Anterior cingulate cortex (tissue), 58 donors: ENCODE measurements at regions not wholly inside any gene's neighbourhood (a gene's known extent, or its start where the extent isn't known, plus 50 kb on each side); places are given as distances from the start of the nearest gene placed in this dataset.
A peak's percentile ranks its signal among the peaks of the same experiment; 100 is the strongest.

ENCODE experiments used
- DNase-seq, 58 donors: peaks; one replicate each; lab custom pipeline; 2025; lab: John Stamatoyannopoulos, UW

DNA sequence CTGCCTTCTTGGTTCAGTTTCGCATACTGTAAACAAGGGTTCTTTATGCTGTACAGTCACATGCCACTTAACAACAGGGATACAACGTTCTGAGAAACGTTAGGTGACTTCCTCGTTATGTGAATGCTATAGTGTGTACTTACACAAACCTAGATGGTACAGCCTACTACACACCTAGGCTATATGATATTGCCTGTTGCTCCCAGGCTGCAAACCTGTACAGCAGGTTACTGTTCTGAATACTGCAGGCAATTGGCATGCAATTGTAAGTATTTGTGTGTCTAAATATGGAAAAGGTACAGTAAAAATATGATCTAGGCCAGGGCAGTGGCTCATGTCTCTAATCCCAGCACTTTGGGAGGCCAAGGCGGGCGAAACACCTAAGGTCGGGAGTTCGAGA lies 85.7 kb upstream of the PRDM11 start:
- no peak for DNase-seq

DNA sequence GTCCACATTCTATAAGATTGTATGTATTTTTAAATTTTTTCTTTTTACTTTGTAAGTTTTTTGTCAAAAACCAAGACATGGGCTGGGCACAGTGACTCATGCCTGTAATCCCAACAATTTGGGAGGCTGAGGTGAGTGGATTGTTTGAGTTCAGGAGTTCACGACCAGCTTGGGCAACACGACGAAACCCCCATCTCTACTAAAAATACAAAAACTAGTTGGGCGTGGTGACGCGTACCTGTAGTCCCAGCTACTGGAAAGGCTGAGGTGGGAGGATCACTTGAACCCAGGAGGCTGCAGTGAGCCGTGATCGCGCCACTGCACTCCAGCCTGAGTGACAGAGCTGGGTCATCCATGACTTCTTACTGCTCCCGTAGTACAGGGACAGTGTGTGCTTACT lies 84.8 kb upstream of the PRDM11 start:
- no peak for DNase-seq

DNA sequence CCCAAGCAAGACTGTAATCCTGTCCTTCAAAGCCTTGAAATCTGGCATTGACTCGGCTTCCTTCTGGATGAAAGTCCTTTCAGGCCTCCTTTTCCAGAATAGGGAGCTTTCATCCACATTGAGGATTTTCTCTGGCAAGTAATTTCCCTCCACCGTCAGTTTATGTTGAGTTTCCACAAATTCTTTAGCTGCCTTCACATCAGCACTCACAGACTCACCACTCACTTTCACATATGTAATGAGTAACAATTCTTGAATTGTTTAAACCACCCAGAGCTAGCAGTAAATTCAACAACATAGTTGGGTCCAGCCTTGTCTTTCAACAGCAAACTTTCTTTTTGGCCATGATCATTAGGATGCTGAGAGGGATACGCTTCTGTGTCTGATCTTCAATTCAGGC lies 84.3 kb upstream of the PRDM11 start:
- no peak for DNase-seq

DNA sequence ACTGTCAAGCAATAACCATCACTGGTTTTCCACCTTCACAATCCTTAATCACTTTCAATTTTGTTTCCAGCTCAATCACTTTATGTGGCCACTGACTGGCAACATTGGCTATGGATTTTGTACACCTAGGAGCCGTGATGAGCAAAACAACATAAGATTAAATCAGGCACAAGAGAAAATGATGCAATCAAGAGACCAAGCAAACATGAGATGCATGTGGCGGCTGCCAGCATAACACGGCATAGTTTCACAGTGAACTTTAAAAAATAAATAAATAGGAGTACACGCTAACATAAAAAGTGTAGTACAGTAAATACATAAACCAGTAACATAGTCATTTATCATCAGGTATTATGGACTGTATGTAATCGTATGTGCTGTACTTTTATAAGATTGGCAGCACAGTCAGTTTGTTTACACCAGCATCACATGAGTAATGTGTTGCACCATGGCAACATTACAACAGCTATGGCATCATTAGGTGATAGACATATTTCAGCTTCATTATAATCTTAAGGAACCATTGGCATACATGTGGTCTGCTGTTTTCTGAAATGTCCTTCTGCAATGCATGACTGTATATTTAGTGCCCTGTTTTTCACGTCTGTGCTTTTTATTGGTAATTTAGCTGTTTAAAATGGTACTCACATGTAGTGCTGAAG lies 83.3 kb upstream of the PRDM11 start:
- no peak for DNase-seq

- no peak for DNase-seq
These were observed 82.8 kb upstream of the PRDM11 start for GRCh38 chr11:45063669-45064068.

DNA sequence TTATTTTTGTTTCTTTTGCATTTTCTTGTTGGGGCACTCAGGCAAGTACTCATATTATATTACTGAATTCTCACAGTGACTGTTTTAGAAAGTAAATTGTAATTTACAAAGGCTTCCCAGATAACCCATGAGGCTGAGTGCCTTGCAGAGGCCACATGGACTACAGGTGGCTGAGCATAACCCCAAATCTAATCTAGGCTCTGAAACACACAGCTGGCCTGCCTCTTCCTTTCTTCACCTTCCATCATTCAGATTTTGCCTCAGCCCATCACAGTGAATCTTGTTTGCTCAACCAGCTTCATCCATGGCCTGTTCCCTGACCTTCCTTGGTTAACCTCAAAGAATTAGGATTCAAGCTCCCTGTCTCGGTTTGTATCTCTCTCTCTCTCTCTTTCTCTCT lies 78.5 kb upstream of the PRDM11 start:
- DNase-seq, result no peak

DNA sequence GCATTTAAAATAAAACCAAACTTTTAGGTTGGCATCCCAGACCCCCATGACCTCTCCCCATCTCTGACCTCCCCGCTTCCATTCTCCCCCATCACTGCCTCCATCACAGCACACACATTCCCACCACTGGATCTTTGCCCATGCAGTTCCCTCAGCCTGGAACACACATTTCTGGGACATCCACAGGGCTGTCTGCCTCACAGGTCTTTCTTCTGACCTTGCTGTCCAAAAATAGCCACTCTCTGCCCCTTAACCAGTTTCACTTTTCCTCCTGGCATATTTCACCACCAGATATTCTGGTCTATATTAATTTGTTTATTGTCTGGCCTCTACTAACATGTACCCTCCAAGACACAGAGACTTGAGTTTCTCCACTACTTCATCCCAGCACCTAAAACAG lies 75.2 kb upstream of the PRDM11 start:
- no peak for DNase-seq

DNA sequence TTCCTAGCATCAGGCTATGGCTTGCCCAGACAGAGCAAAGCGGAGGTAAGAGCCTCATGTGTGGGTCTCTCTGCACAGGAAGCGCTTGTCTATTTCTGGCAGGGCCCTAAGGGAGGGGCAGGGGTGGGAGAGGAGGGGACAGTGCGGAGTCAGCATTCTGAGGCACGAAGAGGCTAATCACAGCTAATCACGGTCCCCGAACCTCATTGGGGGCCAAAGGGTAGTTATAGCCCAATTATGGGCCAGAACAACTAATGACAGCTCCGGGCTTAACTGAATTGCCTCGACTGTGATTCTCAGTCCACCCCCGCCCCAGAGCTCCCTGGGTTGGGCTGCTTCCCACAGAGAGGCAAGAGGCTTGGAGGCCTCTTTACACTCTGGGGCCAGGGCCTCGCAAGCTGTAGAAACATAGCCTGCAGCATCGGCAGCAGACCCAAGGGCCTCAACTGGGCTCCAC lies 72.7 kb upstream of the PRDM11 start:
- DNase-seq, result peak in 3 of 58 donors; percentile 15 to 22 (median 21)

DNA sequence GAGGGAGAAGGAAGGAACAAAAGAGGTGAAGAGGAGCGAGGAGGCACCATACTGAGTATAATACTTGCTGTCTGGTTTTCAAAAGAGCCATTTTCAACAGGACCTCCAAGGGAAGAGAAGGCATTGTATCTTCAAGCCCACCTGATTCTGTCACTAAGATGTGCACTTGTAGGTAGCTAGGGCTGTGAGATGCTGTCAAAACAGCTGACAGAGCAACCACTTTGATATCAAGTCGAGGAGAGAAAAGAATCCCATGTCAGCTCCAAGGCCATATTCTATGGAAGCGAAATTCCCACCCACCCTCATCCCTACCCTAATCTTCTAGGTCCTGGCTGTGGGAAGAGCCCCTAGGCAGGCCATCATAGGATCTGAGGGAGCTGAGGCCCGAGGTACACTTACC lies 70.9 kb upstream of the PRDM11 start:
- DNase-seq, result no peak

DNA sequence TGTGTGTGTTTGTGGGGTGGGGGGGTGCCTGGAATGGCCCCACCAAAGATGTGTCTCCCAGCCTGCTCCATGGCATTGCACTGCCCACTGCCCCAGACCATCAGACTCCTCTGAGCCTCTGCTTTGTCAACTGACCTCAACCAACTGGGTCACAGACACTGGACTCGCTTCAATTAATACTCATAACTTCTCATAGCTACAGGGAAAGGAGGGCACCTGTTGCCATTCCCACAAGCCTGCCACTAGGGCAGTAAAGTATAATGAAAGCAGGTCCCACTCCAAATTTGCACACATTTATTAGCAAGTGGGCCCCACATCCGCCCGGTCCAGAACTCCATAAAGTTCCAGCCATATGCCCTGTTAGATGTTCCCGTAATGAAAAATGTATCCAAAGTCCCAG lies 70.5 kb upstream of the PRDM11 start:
- no peak for DNase-seq

DNA sequence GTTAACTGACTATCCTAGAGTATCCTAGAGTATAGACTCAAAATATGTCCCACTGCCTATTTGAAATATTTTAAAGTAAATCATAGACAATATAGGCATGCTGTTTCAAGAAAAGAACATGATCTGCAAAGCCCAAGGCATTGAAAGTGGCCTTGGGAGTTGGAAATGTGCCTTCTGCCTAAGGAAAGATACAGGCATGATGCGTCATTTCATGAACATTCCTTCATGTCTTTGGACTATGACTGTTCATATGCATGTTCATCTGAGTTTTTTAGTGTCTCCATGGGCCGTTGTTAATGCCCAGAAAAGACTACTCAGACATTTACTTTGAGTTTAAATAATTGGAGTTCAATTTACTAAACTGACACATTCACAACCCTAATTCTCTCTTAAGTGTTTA lies 69.7 kb upstream of the PRDM11 start:
- no peak for DNase-seq

DNA sequence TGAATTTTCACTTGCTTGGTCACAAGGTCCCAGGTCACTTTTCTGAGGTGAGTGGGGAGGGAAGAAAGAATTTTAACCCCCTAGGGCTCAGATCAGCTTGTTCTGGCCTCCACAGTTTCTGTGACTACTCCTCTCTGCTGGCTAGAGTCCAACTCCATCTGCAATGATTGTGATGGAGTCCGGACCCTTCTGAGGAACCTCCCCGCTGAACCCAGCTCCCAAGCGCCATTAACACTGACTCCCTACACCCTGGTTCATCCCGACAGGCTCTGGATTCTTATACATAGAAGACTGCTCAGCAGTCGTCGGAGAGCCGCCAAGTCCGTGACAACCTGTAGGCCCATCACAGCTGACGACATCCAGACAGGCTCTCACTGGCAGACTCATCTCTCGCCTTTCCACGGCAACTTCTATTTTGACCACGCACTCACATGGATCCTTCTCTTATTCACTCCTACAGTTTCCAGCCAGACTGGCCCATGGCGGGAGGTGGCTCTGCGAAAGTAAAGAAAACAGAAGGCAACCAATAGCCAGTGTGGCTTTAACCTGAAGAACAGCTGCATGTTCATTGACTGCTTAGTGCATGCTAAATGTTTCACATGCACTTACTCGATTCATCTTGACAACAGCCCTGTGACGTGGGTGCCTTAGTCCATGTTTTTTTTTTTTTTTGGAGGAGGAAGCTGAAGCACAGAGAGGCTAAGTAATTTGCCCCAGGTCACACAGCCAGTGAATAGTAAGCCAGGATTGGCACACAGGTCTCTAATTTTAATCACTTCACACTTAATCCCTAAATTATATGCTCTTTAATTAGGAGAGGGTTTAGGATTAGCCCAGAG lies 68.0 kb upstream of the PRDM11 start:
- peak in 25 of 58 donors; percentile 13 to 73 (median 50) for DNase-seq

GRCh38 chr11:45079075-45079444 lies 67.4 kb upstream of the PRDM11 start:
- DNase-seq, result peak in 6 of 58 donors; percentile 13 to 63 (median 36)

DNA sequence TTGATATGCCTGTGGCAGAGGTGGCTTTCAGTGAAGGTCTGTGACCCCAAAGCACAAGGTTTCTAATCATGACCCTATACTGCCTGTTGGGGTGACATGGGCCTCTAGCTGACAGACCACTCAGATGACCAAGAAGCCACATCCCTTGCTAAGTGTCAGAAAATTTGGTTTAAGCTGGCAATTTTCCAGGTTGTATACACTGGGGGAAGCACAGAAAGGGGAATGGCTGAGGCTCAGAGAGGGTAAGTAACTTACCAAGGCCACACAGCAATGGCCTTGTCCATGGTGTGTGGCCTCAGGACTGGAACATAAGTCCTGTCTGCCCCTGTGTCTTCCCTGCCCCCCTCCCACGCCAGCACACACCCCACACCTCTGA lies 66.9 kb upstream of the PRDM11 start:
- DNase-seq, result no peak

DNA sequence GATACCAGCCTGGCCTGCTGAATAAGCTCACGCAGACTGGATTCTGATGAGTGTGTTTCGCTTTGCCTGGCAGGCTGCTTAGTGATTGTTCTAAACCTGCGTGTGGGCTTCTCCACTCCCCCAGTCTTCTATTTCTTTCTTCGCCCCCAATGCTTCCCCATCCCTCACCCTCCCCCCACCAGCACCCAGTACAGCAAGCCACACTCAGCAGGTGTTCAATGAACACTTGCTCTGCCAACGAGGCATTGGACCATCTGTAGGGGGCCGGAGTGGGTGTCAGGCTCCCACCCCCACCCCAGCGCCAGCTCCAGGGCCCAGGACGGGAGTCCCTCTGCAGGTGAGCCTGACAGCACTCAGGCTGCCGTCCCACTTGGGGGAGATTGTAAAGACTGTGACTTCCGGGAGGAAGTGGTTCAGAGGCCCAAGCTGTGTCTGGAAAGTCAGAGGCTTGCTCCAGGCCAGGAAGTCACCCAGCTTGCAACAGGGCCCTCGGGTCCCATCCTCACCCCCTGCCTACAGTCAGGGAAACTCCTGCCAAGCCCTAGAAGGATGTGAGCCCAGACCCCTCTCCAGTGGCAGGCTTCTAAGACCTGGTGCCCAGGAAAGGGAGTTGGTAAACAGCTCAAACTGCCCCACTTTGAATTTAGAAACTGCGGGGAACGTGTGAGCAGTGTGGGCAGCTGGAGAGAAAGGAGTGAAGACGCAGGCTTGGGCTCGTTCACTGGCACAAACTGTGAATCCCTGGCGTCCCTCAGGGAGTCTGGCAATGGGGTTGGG lies 66.3 kb upstream of the PRDM11 start:
- DNase-seq, result peak in 16 of 58 donors; percentile 18 to 76 (median 32)

- peak in 2 of 58 donors; percentile 18 to 34 for DNase-seq
These were observed 63.5 kb upstream of the PRDM11 start for GRCh38 chr11:45082744-45083543.

DNA sequence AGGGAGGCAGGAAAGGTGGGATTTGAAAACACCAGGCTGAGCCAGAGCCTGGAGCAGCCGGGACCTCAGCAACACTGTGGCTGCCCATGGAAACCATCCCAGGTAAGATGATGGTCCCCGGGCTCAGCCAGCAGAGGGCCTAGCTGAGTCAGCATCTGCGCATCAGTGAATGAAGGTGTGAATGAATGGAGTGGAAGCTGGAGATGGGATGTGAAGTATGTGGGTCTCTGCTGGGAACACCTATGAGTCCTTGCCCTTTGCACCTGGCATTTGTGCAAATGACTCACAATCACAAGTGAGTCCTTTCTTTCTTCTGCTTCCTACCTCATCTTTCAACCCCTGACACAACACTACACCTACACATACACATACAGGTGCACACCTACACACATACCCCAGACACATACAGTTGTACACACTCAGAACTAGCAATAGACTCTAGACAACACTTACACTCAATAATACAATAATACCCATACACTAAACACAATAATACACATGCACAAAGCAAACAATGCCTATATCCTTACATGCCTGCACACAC lies 62.8 kb upstream of the PRDM11 start:
- DNase-seq, result peak in 1 of 58 donors; percentile 34

DNA sequence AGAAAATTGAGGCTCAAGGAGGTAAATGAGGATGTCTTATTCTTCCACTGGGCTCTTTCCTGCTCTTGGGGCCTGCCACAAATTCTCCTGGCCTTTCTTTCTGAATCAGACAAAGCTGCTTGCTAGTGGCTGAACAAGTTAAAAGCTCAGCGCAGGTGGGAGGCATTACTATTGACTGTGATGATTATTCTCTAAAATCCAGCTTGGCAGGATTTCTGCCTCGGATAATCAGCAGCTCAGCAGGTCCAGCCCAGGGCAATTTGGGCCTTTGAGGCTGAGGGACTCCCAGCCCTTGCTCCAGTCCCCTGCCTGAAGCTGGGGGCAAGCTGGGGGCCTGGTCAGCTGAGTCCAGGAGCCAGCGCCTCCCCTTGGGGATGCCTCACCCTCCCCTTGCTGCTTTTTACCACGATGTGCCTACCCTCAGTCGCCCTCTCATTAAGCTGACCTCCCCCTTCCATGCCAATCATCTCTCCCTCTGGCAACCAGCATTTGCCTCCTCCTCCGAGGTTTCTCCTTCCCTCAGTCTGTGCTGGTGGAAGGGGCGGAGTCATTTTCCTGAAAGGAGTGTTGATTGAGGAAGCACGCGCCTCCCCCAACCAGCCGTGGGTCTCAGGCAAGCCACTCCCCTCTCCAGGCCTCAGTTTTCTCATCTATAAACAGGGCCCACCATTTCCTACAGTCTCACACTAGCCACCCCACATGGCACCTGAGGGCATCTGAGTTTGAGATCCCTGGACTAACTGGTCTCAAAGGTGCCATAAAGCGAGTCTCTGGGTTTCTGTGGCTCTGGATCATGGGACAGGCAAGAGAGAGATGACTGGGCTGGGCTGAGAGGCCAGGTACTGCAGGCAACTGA lies 60.6 kb upstream of the PRDM11 start:
- DNase-seq, result no peak

DNA sequence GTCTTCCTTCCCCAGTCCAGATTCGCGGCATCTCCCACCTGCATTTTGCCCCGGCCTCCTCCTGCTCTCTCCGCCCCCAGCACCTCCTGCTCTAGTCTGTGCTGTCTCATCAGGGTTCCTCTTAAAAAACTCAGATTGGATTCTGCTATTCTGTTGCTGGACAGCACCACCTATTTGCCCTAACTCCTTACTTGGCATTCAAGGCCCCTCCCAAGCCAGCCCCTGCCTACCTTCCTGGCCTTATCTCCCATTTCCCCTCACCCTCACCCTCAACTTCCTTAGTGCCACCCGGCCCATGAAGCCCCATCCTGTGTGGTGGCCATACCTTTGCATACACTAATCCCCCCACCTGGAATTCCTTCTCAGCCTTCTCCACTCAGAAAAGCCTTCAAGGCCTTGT lies 59.9 kb upstream of the PRDM11 start:
- DNase-seq, result no peak
